Chondrocyte (in vitro differentiated cells): ENCODE measurements at regions not wholly inside any gene's neighbourhood (a gene's known extent, or its start where the extent isn't known, plus 50 kb on each side); places are given as distances from the start of the nearest gene placed in this dataset.

ENCODE experiments used
- DNase-seq: peaks from one replicate; pipeline ENCODE4 v3.0.0; 2021; ENCODE audit warnings: mixed read lengths, low spot score
- H3K27ac Mint-ChIP-seq: one replicate; pipeline ENCODE4 v1.8.0; 2021; ENCODE audit warnings: mild to moderate bottlenecking, moderate library complexity, mixed read lengths; ENCODE audit not compliant: unreplicated experiment
- H3K27me3 Mint-ChIP-seq: 2 replicates; pipeline ENCODE4 v1.8.0; 2021; ENCODE audit warnings: low read depth, mixed read lengths
- H3K36me3 Mint-ChIP-seq: 2 replicates; pipeline ENCODE4 v1.8.0; 2021; ENCODE audit warnings: low read depth, mixed read lengths
- H3K4me1 Mint-ChIP-seq: 2 replicates; pipeline ENCODE4 v1.8.0; 2021; ENCODE audit warnings: low read depth, mild to moderate bottlenecking, mixed read lengths
- H3K4me3 Mint-ChIP-seq: one replicate; pipeline ENCODE4 v1.8.0; 2021; ENCODE audit warnings: mild to moderate bottlenecking, moderate library complexity, mixed read lengths; ENCODE audit not compliant: unreplicated experiment
- H3K9me3 Mint-ChIP-seq: 2 replicates; pipeline ENCODE4 v1.8.0; 2021; ENCODE audit warnings: low read depth, mixed read lengths
- CTCF ChIP-seq: fragments of 200-600 bp; sonication (generic); IDR thresholded peaks from 2 replicates; pipeline ENCODE4 v1.5.0; 2021; ENCODE audit warnings: antibody characterized with exemption, mild to moderate bottlenecking, moderate library complexity

GRCh38 chr1:38549191-38549590 is 310.4 kb downstream of the RRAGC start:
- no peak overlapping the region for H3K27ac Mint-ChIP-seq
- H3K36me3 Mint-ChIP-seq: no peaks in the 10 kb centered on the region
- no peak for DNase-seq
- no peak overlapping the region for H3K4me3 Mint-ChIP-seq
- peaks cover 9% of the 10 kb centered on the region for H3K27me3 Mint-ChIP-seq
- no peaks in the 10 kb centered on the region for H3K9me3 Mint-ChIP-seq
- H3K4me1 Mint-ChIP-seq: peaks cover 18% of the 10 kb centered on the region
- no peak for TF ChIP-seq CTCF

GRCh38 chr1:38547321-38547720 is 312.3 kb downstream of the RRAGC start:
- Mint-ChIP-seq H3K36me3 (no peaks in the 10 kb centered on the region), H3K27ac (peak overlapping the region; percentile 29), H3K4me1 (peaks cover 18% of the 10 kb centered on the region), H3K4me3 (no peak overlapping the region), H3K27me3 (peaks cover 9% of the 10 kb centered on the region), H3K9me3 (no peaks in the 10 kb centered on the region)
- no peak for TF ChIP-seq CTCF
- DNase-seq: no peak

GRCh38 chr1:38546636-38547035 is 312.9 kb downstream of the RRAGC start:
- no peaks in the 10 kb centered on the region for H3K9me3 Mint-ChIP-seq
- no peaks in the 10 kb centered on the region for H3K36me3 Mint-ChIP-seq
- H3K4me3 Mint-ChIP-seq: no peak overlapping the region
- no peak for DNase-seq
- H3K27me3 Mint-ChIP-seq: peaks cover 9% of the 10 kb centered on the region
- H3K4me1 Mint-ChIP-seq: peaks cover 18% of the 10 kb centered on the region
- TF ChIP-seq CTCF: no peak
- H3K27ac Mint-ChIP-seq: no peak overlapping the region

GRCh38 chr1:38541223-38541622 is 318.3 kb downstream of the RRAGC start:
- H3K27ac Mint-ChIP-seq: no peak overlapping the region
- no peaks in the 10 kb centered on the region for H3K27me3 Mint-ChIP-seq
- no peak for TF ChIP-seq CTCF
- no peak overlapping the region for H3K4me3 Mint-ChIP-seq
- no peaks in the 10 kb centered on the region for H3K9me3 Mint-ChIP-seq
- DNase-seq: no peak
- H3K4me1 Mint-ChIP-seq: peaks cover 8% of the 10 kb centered on the region
- H3K36me3 Mint-ChIP-seq: no peaks in the 10 kb centered on the region

- H3K36me3 Mint-ChIP-seq: no peaks in the 10 kb centered on the region
- TF ChIP-seq CTCF: no peak
- no peak overlapping the region for H3K27ac Mint-ChIP-seq
- DNase-seq: no peak
- no peaks in the 10 kb centered on the region for H3K27me3 Mint-ChIP-seq
- H3K4me1 Mint-ChIP-seq: peaks cover 7% of the 10 kb centered on the region
- H3K4me3 Mint-ChIP-seq: no peak overlapping the region
- H3K9me3 Mint-ChIP-seq: no peaks in the 10 kb centered on the region
These were observed 319.6 kb downstream of the RRAGC start for GRCh38 chr1:38539931-38540330.
